DMS 273 (cell line): ENCODE measurements at regions not wholly inside any gene's neighbourhood (a gene's known extent, or its start where the extent isn't known, plus 50 kb on each side); places are given as distances from the start of the nearest gene placed in this dataset.
"Not testable (repeated sequence)": the region's sequence is repeated elsewhere in the genome, so short reads cannot be mapped to it uniquely, and the experiment has no call there.

Experiments
- DNase-seq: peaks from one replicate; lab custom pipeline; 2025; ENCODE audit not compliant: unreplicated experiment; lab: John Stamatoyannopoulos, UW

GRCh38 chr12:27133022-27133590 lies 50.7 kb upstream of the C12orf71 start:
- DNase-seq, result no peak

- DNase-seq, result no peak
These were observed 58.1 kb upstream of the C12orf71 start for GRCh38 chr12:27140478-27140969.

GRCh38 chr12:27142101-27142721 lies 59.8 kb upstream of the C12orf71 start:
- peak; percentile 81 for DNase-seq

DNA sequence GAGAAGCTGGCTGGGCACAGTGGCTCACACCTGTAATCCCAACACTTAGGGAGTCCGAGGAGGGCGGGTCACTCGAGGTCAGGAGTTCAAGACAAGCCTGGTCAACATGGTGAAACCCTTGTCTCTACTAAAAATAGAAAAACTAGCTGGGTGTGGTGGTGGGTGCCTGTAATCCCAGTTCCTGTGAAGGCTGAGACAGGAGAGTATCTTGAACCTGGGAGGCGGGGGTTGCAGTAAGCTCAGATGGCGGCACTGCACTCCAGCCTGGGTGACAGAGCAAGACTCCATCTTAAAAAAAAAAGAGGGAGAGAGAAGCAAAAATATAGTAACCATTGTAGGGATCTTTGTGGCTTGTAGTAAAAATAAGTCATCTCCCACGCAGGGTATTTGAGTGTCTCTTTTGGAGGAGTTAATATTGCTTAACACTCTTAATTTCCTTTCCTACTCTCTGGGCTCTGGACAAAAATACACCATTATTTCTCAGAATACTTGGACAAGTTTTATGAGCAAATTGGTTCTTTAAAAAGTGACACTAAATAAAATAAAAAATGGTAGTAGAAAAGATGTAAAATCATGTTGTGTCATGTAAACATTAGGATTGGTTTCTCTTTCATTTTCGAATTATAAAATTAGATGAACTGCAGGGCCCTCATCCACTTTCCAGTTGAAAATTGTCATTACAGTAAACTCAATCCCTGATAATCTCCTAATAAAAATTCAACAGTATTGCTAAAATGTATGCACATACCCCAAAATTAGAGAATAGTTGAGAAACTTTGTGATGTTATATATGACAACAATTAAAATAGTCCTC lies 61.1 kb upstream of the C12orf71 start:
- DNase-seq, result no peak

GRCh38 chr12:27145725-27146124 lies 63.3 kb upstream of the C12orf71 start:
- DNase-seq, result not testable (repeated sequence)

GRCh38 chr12:27148373-27148772 lies 66.0 kb upstream of the C12orf71 start:
- no peak for DNase-seq

GRCh38 chr12:27148791-27149190 lies 66.4 kb upstream of the C12orf71 start:
- no peak for DNase-seq

DNA sequence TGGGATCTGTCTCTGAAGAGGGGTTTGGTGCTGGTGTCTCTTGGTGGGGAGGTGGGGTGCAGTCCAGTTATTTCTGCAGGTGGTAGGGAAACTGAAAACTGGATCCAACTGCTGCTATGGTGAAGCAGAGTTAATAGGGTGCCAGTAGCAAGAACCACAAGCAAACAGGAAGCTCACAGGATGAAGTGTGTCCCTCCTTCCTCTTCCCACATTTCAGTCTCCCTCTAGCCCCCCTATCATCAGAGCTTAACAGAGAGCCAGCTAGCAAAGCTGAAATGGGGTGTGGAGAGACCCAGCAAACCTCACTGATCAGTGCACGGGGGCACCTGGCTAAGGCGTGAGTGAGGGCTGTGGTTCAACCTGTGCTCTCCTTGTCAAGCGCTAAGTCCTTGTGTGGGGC lies 69.1 kb upstream of the C12orf71 start:
- no peak for DNase-seq

DNA sequence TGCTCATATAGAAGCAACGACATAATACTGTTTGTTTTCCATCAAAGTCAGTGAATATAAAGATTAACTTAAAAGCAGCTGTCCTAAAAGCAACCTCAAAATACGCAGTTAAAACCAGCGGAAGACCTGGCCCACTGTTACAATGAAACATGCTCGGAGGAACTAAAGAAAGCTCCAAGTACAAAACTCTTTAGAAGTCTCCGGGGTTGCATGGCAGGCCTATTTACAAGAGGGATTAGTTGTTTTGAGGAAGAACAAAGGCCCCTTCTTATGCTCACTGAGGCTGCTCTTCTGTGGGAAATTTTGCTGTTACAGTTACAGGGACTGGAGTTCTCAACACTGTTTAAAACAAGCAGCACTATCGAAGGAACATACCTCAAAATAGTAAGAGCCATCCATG lies 75.9 kb upstream of the C12orf71 start:
- DNase-seq, result no peak

DNA sequence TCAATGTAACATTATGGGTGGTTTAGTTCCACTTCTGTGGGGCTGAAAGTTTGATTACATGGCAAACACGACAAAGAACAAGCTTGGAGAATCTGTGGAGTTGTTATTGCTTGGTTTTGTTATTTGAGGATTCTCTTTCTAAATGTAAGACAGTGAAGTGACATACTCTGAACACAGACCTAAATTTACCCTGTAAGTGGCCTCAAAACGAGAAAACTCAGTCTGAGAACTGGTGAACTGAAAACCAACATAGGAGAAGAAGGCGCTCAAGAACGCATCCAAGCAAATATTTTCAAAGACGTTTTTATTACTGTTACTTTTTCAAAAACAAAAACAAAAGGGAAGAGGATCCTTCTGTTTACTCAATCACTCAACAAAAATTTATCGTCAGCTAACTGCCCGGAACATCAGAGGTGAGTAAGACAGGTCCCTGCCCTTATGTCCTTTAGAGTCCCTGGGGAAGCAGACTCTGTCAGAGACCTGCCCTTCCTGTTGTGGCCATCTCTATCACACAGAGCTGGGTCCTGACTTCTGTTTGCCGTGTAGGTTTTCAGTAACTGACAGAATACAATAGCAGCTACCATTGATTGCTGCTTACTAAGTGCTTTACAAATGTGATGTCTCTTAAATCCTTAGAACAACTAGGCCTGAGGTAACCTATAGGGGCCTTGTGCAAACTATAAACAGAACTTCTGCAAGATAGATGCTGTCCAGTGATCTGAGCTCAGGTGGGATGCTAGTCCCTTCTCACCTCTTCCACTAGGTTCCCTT lies 79.3 kb upstream of the C12orf71 start:
- DNase-seq, result no peak

DNA sequence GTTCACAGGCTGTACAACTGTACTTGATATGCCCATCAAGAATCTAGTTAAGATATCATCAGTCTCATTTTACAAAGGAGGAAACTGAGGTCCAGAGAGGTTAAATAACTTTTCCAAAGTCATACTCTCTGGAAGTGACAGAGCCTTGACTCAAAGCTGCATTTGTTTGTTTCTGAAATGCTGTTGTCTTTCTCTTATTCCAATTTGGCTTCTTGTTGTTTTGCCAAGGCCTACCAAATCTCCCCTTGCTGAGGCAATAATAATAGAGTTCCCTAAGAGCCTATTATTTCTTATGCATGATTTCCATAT lies 79.8 kb upstream of the C12orf71 start:
- DNase-seq, result no peak

DNA sequence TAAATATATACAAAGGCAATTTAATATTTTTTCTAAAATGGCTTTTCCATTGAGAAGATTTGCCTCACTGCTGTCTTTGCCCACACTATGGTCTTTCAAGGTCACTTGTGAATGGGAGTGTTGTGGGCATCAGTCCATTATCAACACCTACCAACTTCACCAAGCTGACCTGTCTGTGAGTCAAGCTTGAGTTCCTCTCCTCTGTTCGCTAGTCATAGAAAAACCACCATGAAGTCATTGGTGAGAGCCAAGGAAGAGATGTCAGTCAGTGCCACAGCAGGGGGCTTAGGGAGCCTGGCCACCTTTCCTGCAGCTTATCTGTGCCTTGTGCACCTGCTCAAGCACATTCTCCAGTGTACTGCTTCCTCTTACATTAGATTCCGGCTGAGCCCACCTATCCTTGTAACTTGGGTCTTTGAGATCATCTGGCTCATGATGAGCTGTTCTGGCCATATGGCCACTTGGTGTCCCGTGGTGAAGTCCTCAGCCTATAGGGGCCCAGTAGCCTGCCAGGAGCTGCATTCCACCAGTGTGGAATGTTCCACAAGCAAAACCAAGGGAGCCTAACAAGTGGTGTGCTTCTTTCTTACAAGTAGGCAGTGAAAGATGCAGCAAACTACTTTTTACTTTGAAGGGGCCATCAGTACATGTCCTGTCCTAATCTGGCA lies 80.8 kb upstream of the C12orf71 start:
- peak; percentile 58 for DNase-seq

GRCh38 chr12:27163894-27164293 lies 80.2 kb upstream of the STK38L start:
- DNase-seq, result peak; percentile 50

DNA sequence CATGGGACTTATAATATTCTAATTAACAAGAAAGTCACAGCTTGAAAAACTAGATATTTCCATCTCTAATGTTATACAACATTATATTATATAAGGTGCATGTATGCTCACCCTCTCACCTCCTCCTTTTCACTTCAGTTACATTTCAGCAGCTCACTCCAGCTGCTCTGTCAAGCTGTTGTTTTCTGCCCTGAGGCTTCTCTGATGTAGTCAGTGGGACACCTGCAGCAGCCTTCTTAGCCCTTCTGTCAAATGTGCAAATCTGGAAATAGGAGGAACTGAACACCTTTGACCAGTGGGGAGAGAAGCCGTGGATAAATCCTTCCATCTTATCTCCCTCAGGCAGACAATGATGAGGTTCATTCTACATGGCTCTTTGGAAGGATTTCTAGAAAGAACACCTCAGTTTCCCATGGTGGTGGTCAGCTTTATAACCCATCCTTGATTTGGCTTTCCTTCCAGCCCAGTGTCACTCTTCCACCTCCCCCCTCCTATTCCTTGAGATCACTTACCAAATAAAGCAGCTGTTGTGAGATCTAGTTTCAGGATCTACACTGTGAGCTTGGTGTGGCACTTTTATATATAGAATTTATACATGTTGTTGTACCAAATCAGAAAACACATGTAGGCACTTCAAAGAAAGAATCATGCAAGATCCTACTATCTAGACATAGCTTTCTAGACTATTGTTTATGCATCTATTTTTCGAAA lies 79.6 kb upstream of the STK38L start:
- peak; percentile 89 for DNase-seq

DNA sequence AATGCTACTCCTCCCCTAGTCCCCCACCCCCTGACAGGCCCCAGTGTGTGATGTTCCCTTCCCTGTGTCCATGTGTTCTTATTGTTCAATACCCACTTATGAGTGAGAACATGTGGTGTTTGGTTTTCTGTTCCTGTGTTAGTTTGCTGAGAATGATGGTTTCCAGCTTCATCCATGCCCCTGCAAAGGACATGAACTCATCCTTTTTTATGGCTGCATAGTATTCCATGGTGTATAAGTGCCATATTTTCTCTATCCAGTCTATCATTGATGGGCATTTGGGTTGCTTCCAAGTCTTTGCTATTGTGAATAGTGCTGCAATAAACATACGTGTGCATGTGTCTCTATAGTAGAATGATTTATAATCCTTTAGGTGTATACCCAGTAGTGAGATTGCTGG lies 78.1 kb upstream of the STK38L start:
- not testable (repeated sequence) for DNase-seq

- not testable (repeated sequence) for DNase-seq
These were observed 72.6 kb upstream of the STK38L start for GRCh38 chr12:27171494-27171893.

- no peak for DNase-seq
These were observed 67.3 kb upstream of the STK38L start for GRCh38 chr12:27176765-27177164.

DNA sequence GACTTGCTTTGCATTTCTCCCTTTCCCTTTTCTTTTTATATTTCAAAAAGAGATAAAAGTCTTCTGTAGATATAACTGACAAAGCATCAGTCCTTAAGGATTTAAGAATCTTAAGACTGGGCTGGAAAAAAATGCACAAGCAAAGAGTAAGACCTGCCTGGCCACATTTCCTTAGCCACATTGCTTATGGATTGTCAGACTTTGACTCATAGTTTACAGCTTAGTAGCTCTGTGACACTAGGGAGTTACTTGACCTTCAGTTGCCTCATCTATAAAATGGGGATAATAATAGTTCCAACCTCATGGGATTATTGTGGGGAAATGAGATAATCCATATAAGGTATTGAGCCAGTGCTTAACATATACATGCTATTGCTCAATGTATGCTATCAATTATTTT lies 66.4 kb upstream of the STK38L start:
- DNase-seq, result no peak

DNA sequence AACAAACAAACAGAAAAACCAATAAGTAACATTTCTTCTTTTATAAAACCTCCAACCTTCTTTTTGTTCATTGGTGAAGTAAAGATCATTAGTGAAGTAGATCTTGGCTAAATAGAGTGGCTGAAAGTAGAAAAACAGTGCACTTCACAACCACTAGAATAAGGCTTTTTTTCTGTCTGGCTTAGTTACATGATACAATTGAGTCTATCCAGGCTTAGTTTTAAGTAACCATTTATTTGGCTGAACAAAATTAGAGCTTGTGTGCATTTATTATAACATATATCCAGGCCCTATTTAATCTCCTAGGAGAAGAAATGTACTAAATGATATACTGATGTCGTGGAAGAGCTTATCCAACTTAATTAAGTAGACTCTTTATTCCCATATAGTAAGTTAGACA lies 65.8 kb upstream of the STK38L start:
- DNase-seq, result no peak

DNA sequence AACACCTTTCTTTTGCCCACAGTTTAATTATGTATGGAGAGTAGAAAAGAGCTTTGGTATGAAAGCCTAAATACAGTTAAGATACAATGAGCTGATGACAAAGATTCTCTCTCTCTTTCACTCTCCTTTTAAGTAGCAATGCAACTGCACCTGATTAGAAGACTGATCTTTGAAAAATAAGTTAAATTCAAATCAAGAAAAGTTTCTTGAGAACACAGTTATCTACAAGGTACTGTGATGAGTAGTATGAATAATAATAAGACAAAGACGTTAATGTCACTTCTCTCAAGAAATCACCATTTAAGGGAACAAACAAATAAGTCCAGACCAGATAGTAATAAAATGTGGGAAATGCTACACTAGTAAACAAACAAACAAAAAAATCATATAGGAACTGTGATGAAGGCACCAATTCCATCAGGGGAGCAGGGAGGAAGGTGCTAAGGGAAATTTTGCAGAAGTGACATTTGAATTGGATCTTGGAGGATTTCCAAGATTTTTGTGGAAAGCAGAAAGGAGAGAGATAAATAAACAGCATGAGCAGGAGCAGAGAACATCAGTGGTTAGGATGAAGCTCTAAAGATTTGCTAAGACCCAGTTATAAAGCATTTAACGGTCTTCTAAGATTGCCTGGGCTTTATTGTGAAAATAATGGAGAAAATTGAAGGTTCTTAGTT lies 65.2 kb upstream of the STK38L start:
- no peak for DNase-seq
